ENCODE measurements at regions not wholly inside any gene's neighbourhood (a gene's known extent, or its start where the extent isn't known, plus 50 kb on each side); places are given as distances from the start of the nearest gene placed in this dataset.

- Histone ChIP-seq H3K4me1 (no peaks in the 10 kb centered on the region), H3K27me3 (no peaks in the 10 kb centered on the region), H3K36me3 (no peaks in the 10 kb centered on the region), H3K27ac (no peak overlapping the region), H3K4me3 (no peak overlapping the region), H3K9me3 (no peaks in the 10 kb centered on the region)
- no peak for DNase-seq (ENCODE audit: low spot score in 2 of 2)
- WGBS, 2 donors, result 90 to 91% methylated on average over 5 of the region's 5 CpGs
- no peak for TF ChIP-seq POLR2A (IDR thresholded peaks at IDR 0.05)
- no peak for TF ChIP-seq CTCF (IDR thresholded peaks at IDR 0.05)
- no peak for TF ChIP-seq EP300 (IDR thresholded peaks at IDR 0.05)
Observed at GRCh38 chr9:115625954-115626353, 508.0 kb upstream of the TNC start.

DNA sequence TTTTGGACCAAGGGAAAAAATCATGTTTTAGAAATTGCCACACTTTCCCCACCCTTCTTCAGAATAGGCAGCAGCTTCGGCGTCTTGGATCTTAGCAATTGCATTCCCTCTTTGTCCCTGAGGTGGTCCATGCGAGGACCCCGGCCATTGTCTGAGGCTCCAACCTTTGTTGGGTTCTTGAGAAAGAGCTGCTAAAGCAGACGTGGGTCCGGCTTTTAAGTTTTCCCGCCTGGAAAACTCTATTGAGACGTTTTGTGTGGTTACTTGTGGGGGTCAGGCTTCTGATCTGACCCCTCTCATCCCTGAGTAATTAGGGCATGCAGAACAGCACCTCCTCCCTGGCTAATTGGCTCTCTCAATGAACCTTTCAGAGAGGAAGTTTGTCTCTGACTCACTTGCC, 509.6 kb upstream of the TNC start:
- Histone ChIP-seq H3K4me3 (no peak overlapping the region), H3K4me1 (no peaks in the 10 kb centered on the region), H3K27ac (no peak overlapping the region), H3K9me3 (no peaks in the 10 kb centered on the region), H3K27me3 (no peaks in the 10 kb centered on the region), H3K36me3 (no peaks in the 10 kb centered on the region)
- TF ChIP-seq CTCF (IDR thresholded peaks at IDR 0.05) (no peak), EP300 (IDR thresholded peaks at IDR 0.05) (no peak), POLR2A (IDR thresholded peaks at IDR 0.05) (no peak)
- no peak for DNase-seq (ENCODE audit: low spot score in 2 of 2)
- 70 to 74% methylated on average over 8 of the region's 8 CpGs for WGBS, 2 donors

DNA sequence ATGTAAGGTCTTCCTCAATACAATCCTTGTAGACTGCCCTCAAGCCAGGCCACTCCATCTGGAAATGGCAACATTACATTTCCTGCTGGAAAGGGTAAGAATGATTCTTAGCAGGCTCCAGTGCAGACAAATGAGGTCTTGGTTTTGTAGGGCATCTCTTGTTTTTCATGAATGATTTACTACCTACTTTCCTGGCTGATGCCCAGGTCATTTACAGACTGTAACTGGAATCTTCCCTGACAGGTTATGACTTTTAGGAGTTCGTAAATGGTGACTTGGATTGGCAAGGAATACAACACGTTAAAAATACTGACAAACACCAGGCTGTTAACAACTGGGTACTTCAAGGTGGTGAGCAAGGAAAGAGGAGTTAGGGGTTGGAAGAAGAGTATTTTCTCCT, 510.5 kb upstream of the TNC start:
- DNase-seq (ENCODE audit: low spot score in 2 of 2), result no peak

DNA sequence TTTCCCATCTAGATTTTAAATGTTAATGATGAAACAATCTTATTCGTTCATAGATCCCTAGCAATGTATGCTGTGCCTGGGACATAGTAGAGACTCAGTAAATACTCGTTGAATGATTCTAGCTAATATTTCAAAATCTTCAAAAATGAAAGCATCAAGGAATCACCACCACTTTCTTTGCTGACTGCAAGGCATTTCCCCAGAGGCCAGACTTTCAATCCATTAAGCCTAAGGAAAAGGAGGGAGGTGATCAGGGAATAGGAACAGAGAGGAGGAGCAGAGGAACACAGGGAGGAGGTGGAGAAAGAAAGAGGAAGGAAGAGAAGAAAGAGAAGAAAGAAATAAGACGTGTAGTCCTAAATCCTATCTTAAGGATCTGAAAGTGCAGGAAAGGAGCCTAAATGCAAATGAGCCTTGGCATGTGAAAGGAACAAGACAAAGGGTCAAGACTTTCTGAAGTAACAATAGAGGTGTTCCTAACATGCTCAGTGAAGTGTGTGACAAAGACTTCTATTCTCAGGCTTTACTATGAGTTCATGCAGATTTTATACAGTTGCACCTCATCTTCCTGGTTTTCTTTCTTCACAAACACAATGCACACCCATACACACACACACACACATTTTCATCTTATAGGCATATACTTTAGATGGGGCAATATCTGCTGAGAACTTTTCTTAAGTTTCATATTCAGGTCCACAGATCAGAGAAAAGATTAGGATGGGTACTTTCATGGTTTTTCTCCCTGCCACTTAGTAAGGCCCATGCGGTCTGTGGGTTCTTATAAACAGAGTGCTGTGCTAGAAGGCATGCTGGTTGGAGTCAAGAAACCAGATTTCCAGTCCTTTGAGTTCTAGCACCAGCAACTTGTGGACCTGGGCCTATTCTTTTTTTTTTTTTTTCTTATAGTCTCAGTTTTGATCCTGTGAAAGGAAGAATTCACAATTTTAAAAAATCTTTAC, 512.2 kb upstream of the TNC start:
- Histone ChIP-seq H3K36me3 (no peaks in the 10 kb centered on the region), H3K27ac (no peak overlapping the region), H3K9me3 (no peaks in the 10 kb centered on the region), H3K27me3 (no peaks in the 10 kb centered on the region), H3K4me1 (peaks cover 0 to 2% (median 0%) of the 10 kb centered on the region in 4 donors), H3K4me3 (no peak overlapping the region)
- DNase-seq (ENCODE audit: low spot score in 2 of 2), result no peak
- TF ChIP-seq EP300 (IDR thresholded peaks at IDR 0.05) (no peak), CTCF (IDR thresholded peaks at IDR 0.05) (no peak), POLR2A (IDR thresholded peaks at IDR 0.05) (no peak)
- WGBS, 2 donors, result 76 to 79% methylated on average over 4 of the region's 4 CpGs

More for the DNA sequence above, 510.5 kb upstream of the TNC start:
- Histone ChIP-seq H3K36me3 (no peaks in the 10 kb centered on the region), H3K27me3 (no peaks in the 10 kb centered on the region), H3K27ac (no peak overlapping the region), H3K4me1 (peaks cover 0 to 2% (median 0%) of the 10 kb centered on the region in 4 donors), H3K4me3 (no peak overlapping the region), H3K9me3 (no peaks in the 10 kb centered on the region)
- TF ChIP-seq CTCF (IDR thresholded peaks at IDR 0.05) (no peak), POLR2A (IDR thresholded peaks at IDR 0.05) (no peak), EP300 (IDR thresholded peaks at IDR 0.05) (no peak)
- 66 to 70% methylated on average over 2 of the region's 2 CpGs for WGBS, 2 donors

DNA sequence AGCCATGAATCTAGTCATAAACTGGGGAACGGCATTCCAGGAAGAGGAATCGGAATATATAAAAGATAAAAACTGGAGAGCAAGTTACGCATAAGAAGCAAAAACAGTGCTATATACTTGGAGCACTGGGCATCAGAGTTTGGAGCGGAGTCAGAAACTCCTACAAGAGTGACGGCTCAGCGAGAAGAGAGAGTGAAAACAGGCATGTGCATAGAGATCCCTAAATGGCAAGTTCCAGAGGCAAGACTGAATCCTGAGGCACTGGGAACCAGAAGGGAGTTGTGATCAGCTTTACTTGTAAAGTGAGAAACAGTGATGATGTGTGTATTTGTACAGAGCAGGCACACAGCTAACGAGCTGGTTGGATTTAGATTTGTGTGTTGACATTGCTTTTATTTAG, 514.4 kb upstream of the TNC start:
- Histone ChIP-seq H3K4me1 (peaks cover 0 to 2% (median 0%) of the 10 kb centered on the region in 4 donors), H3K9me3 (no peaks in the 10 kb centered on the region), H3K4me3 (no peak overlapping the region), H3K36me3 (no peaks in the 10 kb centered on the region), H3K27me3 (no peaks in the 10 kb centered on the region), H3K27ac (no peak overlapping the region)
- 87 to 89% methylated on average over 7 of the region's 7 CpGs for WGBS, 2 donors
- no peak for DNase-seq (ENCODE audit: low spot score in 2 of 2)
- no peak for TF ChIP-seq POLR2A (IDR thresholded peaks at IDR 0.05)
- TF ChIP-seq CTCF (IDR thresholded peaks at IDR 0.05), result no peak
- no peak for TF ChIP-seq EP300 (IDR thresholded peaks at IDR 0.05)

Data from tibial nerve (tissue), 4 donors.